Pancreas (tissue), 10 donors: ENCODE measurements at regions not wholly inside any gene's neighbourhood (a gene's known extent, or its start where the extent isn't known, plus 50 kb on each side); places are given as distances from the start of the nearest gene placed in this dataset.

Experiments used
- ATAC-seq, 4 donors: fragments of 200-7000 bp; cut with Tn5 transposase; one replicate each; pipeline versions ENCODE4 v1.8.0 to v1.9.1; 2020; ENCODE audit warnings: mild to moderate bottlenecking in 4 of 4, moderate library complexity in 4 of 4
- DNase-seq, 6 donors: peaks; one replicate each; pipeline ENCODE4 v3.0.0-alpha.2; 2020
- FAIRE-seq: peaks from 2 replicates; lab custom pipeline; 2012; peaks lifted over from hg19 to GRCh38; lab: Jason Lieb, UNC
- H3K27ac ChIP-seq, 4 donors: fragments of 200-600 bp; sonication (generic); 1 replicate in 3 of 4; 2 replicates in 1 of 4; pipeline versions ENCODE4 v1.5.0 to v1.8.0; 2020
- H3K27me3 ChIP-seq, 4 donors: fragments of 200-600 bp; one replicate each; pipeline ENCODE4 v1.8.0; 2021
- H3K36me3 ChIP-seq, 3 donors: fragments of 200-600 bp; sonication (generic) in 1 of 3; one replicate each; pipeline versions ENCODE4 v1.5.0 to v1.8.0; 2020 to 2021
- H3K4me1 ChIP-seq, 3 donors: fragments of 200-600 bp; one replicate each; pipeline ENCODE4 v1.8.0; 2021
- H3K4me3 ChIP-seq, 4 donors: fragments of 200-600 bp; sonication (generic) in 2 of 4; one replicate each; pipeline versions ENCODE4 v1.5.0 to v1.8.0; 2020 to 2021
- H3K9me3 ChIP-seq, 4 donors: fragments of 200-600 bp; one replicate each; pipeline ENCODE4 v1.8.0; 2021
- CTCF ChIP-seq, 4 donors: fragments of 200-600 bp; sonication (generic) in 3 of 4; IDR thresholded peaks; one replicate each; pipeline versions ENCODE4 v1.5.0 to v1.8.0; 2021; ENCODE audit warnings: antibody characterized with exemption in 4 of 4
- WGBS, 2 donors: extraction: QIAGEN DNeasy Blood & Tissue Kit; methylation state at CpG; one replicate each; pipeline ENCODE4 v1.1.7; 2013; 5-methylcytosine and 5-hydroxymethylcytosine counted together
- intact Hi-C, 3 donors: fragments of 100-400 bp; cut with DNase I; formaldehyde crosslinking; loops; one replicate each; pipeline versions ENCODE4 v1.11.1 to v1.14.2; 2022
- donor health status: healthy with polysubstance abuse.
- donor health status: DM: no; HTN: no; CAD: no; lungs with moderate emphysema.
- donor health status: DM: no; HTN: no; CAD: no.
- donor health status: control.
- donor health status: control.
- donor health status: Bipolar disorder and iron deficiency.
- donor health status: DM: yes; HTN: yes; CAD: no.
- donor health status: DM: no; HTN: no; CAD: no.
- donor health status: DM: no; HTN: no; CAD: no.
- donor health status: DM: yes; HTN: yes; CAD: no.

- no peaks in the 10 kb centered on the region for H3K36me3 ChIP-seq
- TF ChIP-seq CTCF (IDR thresholded peaks at IDR 0.05): no peak
- intact Hi-C loops: no loop called here
- no peaks in the 10 kb centered on the region for H3K9me3 ChIP-seq
- H3K27me3 ChIP-seq: no peaks in the 10 kb centered on the region
- H3K4me3 ChIP-seq: no peak overlapping the region
- ATAC-seq (no peak), DNase-seq (no peak), FAIRE-seq (no peak)
- peaks cover 0 to 16% (median 0%) of the 10 kb centered on the region in 3 donors for H3K4me1 ChIP-seq
- H3K27ac ChIP-seq: no peak overlapping the region
These were observed 94.1 kb upstream of the ZNF438 start for GRCh38 chr10:31125789-31126188.

- H3K27me3 ChIP-seq: no peaks in the 10 kb centered on the region
- 79 to 84% methylated on average over 2 of the region's 2 CpGs for WGBS, 2 donors
- intact Hi-C loops: no loop called here
- DNase-seq (no peak), FAIRE-seq (no peak), ATAC-seq (no peak)
- no peak overlapping the region for H3K27ac ChIP-seq
- H3K9me3 ChIP-seq: no peaks in the 10 kb centered on the region
- no peak overlapping the region for H3K4me3 ChIP-seq
- TF ChIP-seq CTCF (IDR thresholded peaks at IDR 0.05): no peak
- peaks cover 0 to 8% (median 0%) of the 10 kb centered on the region in 3 donors for H3K4me1 ChIP-seq
- no peaks in the 10 kb centered on the region for H3K36me3 ChIP-seq
These were observed 94.9 kb upstream of the ZNF438 start for GRCh38 chr10:31126593-31126992.

- no peak for ATAC-seq
- intact Hi-C loops: no loop called here
- Histone ChIP-seq H3K36me3 (no peaks in the 10 kb centered on the region), H3K4me1 (no peaks in the 10 kb centered on the region), H3K27me3 (no peaks in the 10 kb centered on the region), H3K27ac (no peak overlapping the region), H3K9me3 (no peaks in the 10 kb centered on the region), H3K4me3 (no peak overlapping the region)
- DNase-seq: no peak
- TF ChIP-seq CTCF (IDR thresholded peaks at IDR 0.05): no peak
- 83 to 93% methylated on average over 2 of the region's 2 CpGs for WGBS, 2 donors
- FAIRE-seq: no peak
These were observed 96.9 kb upstream of the ZNF438 start for GRCh38 chr10:31128536-31128935.

GRCh38 chr10:31129271-31129670 is 97.6 kb upstream of the ZNF438 start:
- ATAC-seq (no peak), DNase-seq (no peak), FAIRE-seq (no peak)
- peaks cover 0 to under 1% (median 0%) of the 10 kb centered on the region in 3 donors for H3K4me1 ChIP-seq
- WGBS, 2 donors: 53 to 60% methylated on average over 1 to 2 of the region's 2 CpGs
- no peak overlapping the region for H3K27ac ChIP-seq
- no peaks in the 10 kb centered on the region for H3K27me3 ChIP-seq
- H3K9me3 ChIP-seq: no peaks in the 10 kb centered on the region
- no peak overlapping the region for H3K4me3 ChIP-seq
- intact Hi-C loops: no loop called here
- no peaks in the 10 kb centered on the region for H3K36me3 ChIP-seq
- TF ChIP-seq CTCF (IDR thresholded peaks at IDR 0.05): no peak

GRCh38 chr10:31129880-31130405 is 98.3 kb upstream of the ZNF438 start:
- no peak for DNase-seq
- Histone ChIP-seq H3K27ac (no peak overlapping the region), H3K4me1 (peaks cover 0 to 5% (median 0%) of the 10 kb centered on the region in 3 donors), H3K36me3 (no peaks in the 10 kb centered on the region), H3K27me3 (no peaks in the 10 kb centered on the region), H3K4me3 (no peak overlapping the region), H3K9me3 (no peaks in the 10 kb centered on the region)
- WGBS, 2 donors: 73 to 82% methylated on average over 6 of the region's 6 CpGs
- intact Hi-C loops: no loop called here
- ATAC-seq: no peak
- no peak for TF ChIP-seq CTCF (IDR thresholded peaks at IDR 0.05)
- no peak for FAIRE-seq
